Trophoblast cell (in vitro differentiated cells and primary cell): ENCODE measurements at regions not wholly inside any gene's neighbourhood (a gene's known extent, or its start where the extent isn't known, plus 50 kb on each side); places are given as distances from the start of the nearest gene placed in this dataset.

ENCODE experiments used
- DNase-seq, 2 donors: peaks; one replicate each; pipeline ENCODE4 v3.0.0-alpha.2; 2016
- H2AFZ ChIP-seq: 2 replicates; pipeline ENCODE4 v1.6.1; 2013; ENCODE audit warnings: low read length, moderate library complexity, mild to moderate bottlenecking; ENCODE audit not compliant: insufficient read depth, poor library complexity
- H2AK5ac ChIP-seq: 2 replicates; pipeline ENCODE4 v1.6.1; 2013; ENCODE audit warnings: mild to moderate bottlenecking, low read length
- H2BK120ac ChIP-seq: 2 replicates; pipeline ENCODE4 v1.6.1; 2013; ENCODE audit warnings: low read length, mild to moderate bottlenecking, moderate library complexity; ENCODE audit not compliant: insufficient read depth, poor library complexity
- H2BK12ac ChIP-seq: 2 replicates; pipeline ENCODE4 v1.6.1; 2013; ENCODE audit warnings: mild to moderate bottlenecking, low read length, moderate library complexity
- H2BK5ac ChIP-seq: 2 replicates; pipeline ENCODE4 v1.6.1; 2013; ENCODE audit warnings: low read length, low read depth, moderate library complexity, mild to moderate bottlenecking; ENCODE audit not compliant: poor library complexity
- H3K14ac ChIP-seq: 2 replicates; pipeline ENCODE4 v1.6.1; 2013; ENCODE audit warnings: mild to moderate bottlenecking, low read length
- H3K18ac ChIP-seq: 2 replicates; pipeline ENCODE4 v1.6.1; 2013; ENCODE audit warnings: mild to moderate bottlenecking, low read length
- H3K23ac ChIP-seq: 2 replicates; pipeline ENCODE4 v1.6.1; 2013; ENCODE audit warnings: low read length
- H3K27ac ChIP-seq: 2 replicates; pipeline ENCODE4 v1.5.1; 2013; ENCODE audit warnings: low read depth, mild to moderate bottlenecking, inconsistent platforms, low read length, moderate library complexity
- H3K27me3 ChIP-seq: 2 replicates; pipeline ENCODE4 v1.6.1; 2013; ENCODE audit warnings: inconsistent platforms, mild to moderate bottlenecking, low read length, moderate library complexity; ENCODE audit not compliant: insufficient read depth
- H3K36me3 ChIP-seq, 2 experiments: 1 replicate in 1 of 2; 2 replicates in 1 of 2; pipeline ENCODE4 v1.6.1; 2013; ENCODE audit warnings: low read length in 2 of 2, mild to moderate bottlenecking in 2 of 2, moderate library complexity in 1 of 2; ENCODE audit not compliant: insufficient read depth in 2 of 2, control insufficient read depth in 1 of 2
- H3K4ac ChIP-seq: 2 replicates; pipeline ENCODE4 v1.6.1; 2013; ENCODE audit warnings: low read depth, mild to moderate bottlenecking, low read length, moderate library complexity
- H3K4me1 ChIP-seq, 2 experiments: 1 replicate in 1 of 2; 2 replicates in 1 of 2; pipeline ENCODE4 v1.6.1; 2013; ENCODE audit warnings: low read length in 2 of 2, mild to moderate bottlenecking in 2 of 2, moderate library complexity in 1 of 2; ENCODE audit not compliant: insufficient read depth in 2 of 2, control insufficient read depth in 1 of 2
- H3K4me2 ChIP-seq: 2 replicates; pipeline ENCODE4 v1.6.1; 2013; ENCODE audit warnings: inconsistent platforms, mild to moderate bottlenecking, low read length, moderate library complexity
- H3K4me3 ChIP-seq: 2 replicates; pipeline ENCODE4 v1.5.1; 2013; ENCODE audit warnings: mild to moderate bottlenecking, low read depth, low read length, inconsistent platforms
- H3K79me1 ChIP-seq: one replicate; pipeline ENCODE4 v1.6.1; 2013; ENCODE audit warnings: low read length
- H3K79me2 ChIP-seq: 2 replicates; pipeline ENCODE4 v1.6.1; 2013; ENCODE audit warnings: low read length, mild to moderate bottlenecking; ENCODE audit not compliant: control insufficient read depth, insufficient read depth, poor library complexity
- H3K9ac ChIP-seq: 2 replicates; pipeline ENCODE4 v1.6.1; 2013; ENCODE audit warnings: mild to moderate bottlenecking, low read length
- H3K9me3 ChIP-seq: 2 replicates; pipeline ENCODE4 v1.6.1; 2013; ENCODE audit warnings: low read depth, mild to moderate bottlenecking, control low read depth, inconsistent platforms, low read length; ENCODE audit not compliant: insufficient read depth
- H4K12ac ChIP-seq: 2 replicates; pipeline ENCODE4 v1.6.1; 2013; ENCODE audit warnings: low read depth, mild to moderate bottlenecking, low read length, moderate library complexity
- H4K8ac ChIP-seq: 2 replicates; pipeline ENCODE4 v1.6.1; 2013; ENCODE audit warnings: low read depth, mild to moderate bottlenecking, low read length, moderate library complexity
- H4K91ac ChIP-seq: one replicate; pipeline ENCODE4 v1.6.1; 2013; ENCODE audit warnings: low read depth, mild to moderate bottlenecking, low read length, moderate library complexity
- WGBS: extraction: QIAGEN DNeasy Blood & Tissue Kit; methylation state at CpG from one replicate; pipeline ENCODE4 v1.1.7; 2013; ENCODE audit warnings: missing lambda C conversion rate; ENCODE audit not compliant: insufficient read length, insufficient coverage; ENCODE audit errors: extremely low coverage; 5-methylcytosine and 5-hydroxymethylcytosine counted together

- Histone ChIP-seq H3K23ac (no peak overlapping the region), H3K4ac (no peak overlapping the region), H4K91ac (no peak overlapping the region), H2AK5ac (no peak overlapping the region), H3K79me1 (no peaks in the 10 kb centered on the region), H2BK12ac (no peak overlapping the region), H4K8ac (no peak overlapping the region), H2BK5ac (no peak overlapping the region), H4K12ac (no peak overlapping the region), H3K14ac (no peak overlapping the region), H3K9ac (no peak overlapping the region), H3K9me3 (no peaks in the 10 kb centered on the region), H3K4me3 (no peak overlapping the region), H3K4me1 (no peaks in the 10 kb centered on the region), H3K79me2 (no peaks in the 10 kb centered on the region), H3K27me3 (no peaks in the 10 kb centered on the region), H3K4me2 (no peak overlapping the region), H3K36me3 (no peaks in the 10 kb centered on the region), H3K27ac (no peak overlapping the region), H2BK120ac (no peak overlapping the region), H3K18ac (no peak overlapping the region), H2AFZ (no peak overlapping the region)
- peak in 1 of 2 donors; percentile 27 for DNase-seq
- no CpG with 5 or more reads among the region's 6 CpGs for WGBS
Observed at GRCh38 chr11:93082900-93083299, 113.4 kb downstream of the MTNR1B start.

- Histone ChIP-seq H3K9me3 (no peaks in the 10 kb centered on the region), H3K4me2 (no peak overlapping the region), H3K4me3 (no peak overlapping the region), H3K9ac (no peak overlapping the region), H2AFZ (no peak overlapping the region), H4K91ac (no peak overlapping the region), H3K27ac (no peak overlapping the region), H3K79me1 (no peaks in the 10 kb centered on the region), H2BK12ac (no peak overlapping the region), H3K18ac (no peak overlapping the region), H3K36me3 (no peaks in the 10 kb centered on the region), H2BK5ac (no peak overlapping the region), H3K4me1 (no peaks in the 10 kb centered on the region), H3K4ac (no peak overlapping the region), H3K23ac (no peak overlapping the region), H3K79me2 (no peaks in the 10 kb centered on the region), H2AK5ac (no peak overlapping the region), H3K27me3 (no peaks in the 10 kb centered on the region), H3K14ac (no peak overlapping the region), H2BK120ac (no peak overlapping the region), H4K12ac (no peak overlapping the region), H4K8ac (no peak overlapping the region)
- no CpG with 5 or more reads among the region's 2 CpGs for WGBS
- peak in 1 of 2 donors; percentile 21 for DNase-seq
Observed at GRCh38 chr11:93084727-93085505, 112.9 kb downstream of the SLC36A4 start.

DNA sequence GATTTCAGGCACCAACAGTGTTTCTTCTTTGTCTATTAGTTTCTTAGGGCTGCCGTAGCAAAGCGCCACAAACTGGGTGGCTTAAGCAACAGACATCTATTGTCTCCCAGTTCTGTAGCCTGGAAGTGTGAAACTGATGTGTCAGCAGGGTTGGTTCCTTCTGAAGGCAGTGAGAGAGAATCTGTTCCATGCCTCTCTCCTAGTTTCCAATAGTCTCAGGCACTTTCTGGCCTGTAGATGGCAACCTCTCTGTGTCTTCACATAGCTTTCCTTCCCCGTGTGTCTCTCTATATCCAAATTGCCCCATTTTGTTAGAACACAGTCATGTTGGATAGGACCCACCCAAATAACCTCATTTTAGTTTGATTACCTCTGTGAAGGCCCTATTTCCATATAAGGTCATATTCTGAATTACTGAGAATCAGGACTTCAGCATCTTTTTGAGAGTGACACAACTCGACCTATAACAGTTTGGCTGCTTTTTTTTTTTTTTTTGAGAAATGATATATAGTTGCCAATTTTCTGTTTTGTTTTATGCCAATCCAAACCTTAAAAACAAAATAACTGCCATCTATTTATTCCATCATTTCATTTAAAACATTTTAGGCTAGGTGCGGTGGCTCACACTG is 108.2 kb downstream of the SLC36A4 start:
- H3K4ac ChIP-seq: no peak overlapping the region
- no peak overlapping the region for H4K12ac ChIP-seq
- H3K36me3 ChIP-seq: no peaks in the 10 kb centered on the region
- no peak overlapping the region for H4K91ac ChIP-seq
- DNase-seq: peak; percentile 14 to 47
- H3K23ac ChIP-seq: no peak overlapping the region
- H3K27me3 ChIP-seq: no peaks in the 10 kb centered on the region
- H3K4me3 ChIP-seq: no peak overlapping the region
- H3K14ac ChIP-seq: no peak overlapping the region
- H2AK5ac ChIP-seq: no peak overlapping the region
- no peaks in the 10 kb centered on the region for H3K79me1 ChIP-seq
- H3K4me2 ChIP-seq: no peak overlapping the region
- H3K18ac ChIP-seq: no peak overlapping the region
- no peak overlapping the region for H2BK5ac ChIP-seq
- no peak overlapping the region for H2BK12ac ChIP-seq
- no peaks in the 10 kb centered on the region for H3K4me1 ChIP-seq
- no CpG with 5 or more reads among the region's 5 CpGs for WGBS
- no peak overlapping the region for H2BK120ac ChIP-seq
- H2AFZ ChIP-seq: no peak overlapping the region
- H3K27ac ChIP-seq: no peak overlapping the region
- H3K79me2 ChIP-seq: no peaks in the 10 kb centered on the region
- no peak overlapping the region for H4K8ac ChIP-seq
- H3K9me3 ChIP-seq: no peaks in the 10 kb centered on the region
- peak overlapping the region; percentile 46 for H3K9ac ChIP-seq
